GM12873 (cell line): ENCODE measurements at regions not wholly inside any gene's neighbourhood (a gene's known extent, or its start where the extent isn't known, plus 50 kb on each side); places are given as distances from the start of the nearest gene placed in this dataset.

Experiments
- TF ChIP-seq, protein P1 (sequence below): IDR thresholded peaks from 2 replicates; pipeline ENCODE4 v1.5.1; 2012; ENCODE audit warnings: low read depth, mild to moderate bottlenecking, moderate library complexity, low read length, control low read depth; ENCODE audit not compliant: insufficient read depth; ENCODE audit errors: missing control alignments

- TF ChIP-seq, protein P1, sequence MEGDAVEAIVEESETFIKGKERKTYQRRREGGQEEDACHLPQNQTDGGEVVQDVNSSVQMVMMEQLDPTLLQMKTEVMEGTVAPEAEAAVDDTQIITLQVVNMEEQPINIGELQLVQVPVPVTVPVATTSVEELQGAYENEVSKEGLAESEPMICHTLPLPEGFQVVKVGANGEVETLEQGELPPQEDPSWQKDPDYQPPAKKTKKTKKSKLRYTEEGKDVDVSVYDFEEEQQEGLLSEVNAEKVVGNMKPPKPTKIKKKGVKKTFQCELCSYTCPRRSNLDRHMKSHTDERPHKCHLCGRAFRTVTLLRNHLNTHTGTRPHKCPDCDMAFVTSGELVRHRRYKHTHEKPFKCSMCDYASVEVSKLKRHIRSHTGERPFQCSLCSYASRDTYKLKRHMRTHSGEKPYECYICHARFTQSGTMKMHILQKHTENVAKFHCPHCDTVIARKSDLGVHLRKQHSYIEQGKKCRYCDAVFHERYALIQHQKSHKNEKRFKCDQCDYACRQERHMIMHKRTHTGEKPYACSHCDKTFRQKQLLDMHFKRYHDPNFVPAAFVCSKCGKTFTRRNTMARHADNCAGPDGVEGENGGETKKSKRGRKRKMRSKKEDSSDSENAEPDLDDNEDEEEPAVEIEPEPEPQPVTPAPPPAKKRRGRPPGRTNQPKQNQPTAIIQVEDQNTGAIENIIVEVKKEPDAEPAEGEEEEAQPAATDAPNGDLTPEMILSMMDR = no peak
Observed at GRCh38 chr13:40082639-40083038, 427.2 kb downstream of the COG6 start.

DNA sequence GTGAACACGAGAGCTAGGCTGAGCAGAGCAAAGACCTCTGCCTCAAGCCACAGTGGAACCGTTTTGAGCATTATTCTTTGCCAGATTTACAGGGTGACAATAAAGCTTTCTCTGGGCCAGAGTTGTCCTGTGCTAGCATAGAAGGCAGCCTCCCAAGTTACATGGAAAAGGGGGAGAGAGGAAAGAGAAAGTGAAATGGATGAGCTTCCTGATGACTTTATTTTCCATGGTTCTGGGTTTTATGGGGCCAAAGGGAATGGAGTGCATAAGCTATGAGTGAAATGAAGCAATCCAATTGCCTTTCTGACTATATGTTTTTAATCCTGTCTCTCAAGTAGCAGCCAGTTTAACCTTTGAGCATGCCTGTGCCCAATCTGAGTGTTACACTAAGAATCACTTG is 428.4 kb downstream of the COG6 start:
- TF ChIP-seq, protein P1 = no peak

GRCh38 chr13:40084934-40085333 is 429.5 kb downstream of the COG6 start:
- TF ChIP-seq, protein P1 = no peak

- TF ChIP-seq, protein P1 = no peak
Observed at GRCh38 chr13:40087091-40088002, 431.9 kb downstream of the COG6 start.

GRCh38 chr13:40094056-40094455 is 438.6 kb downstream of the COG6 start:
- TF ChIP-seq, protein P1 = no peak

GRCh38 chr13:40095695-40096356 is 440.4 kb downstream of the COG6 start:
- TF ChIP-seq, protein P1 = no peak

- TF ChIP-seq, protein P1 = no peak
Observed at GRCh38 chr13:40096357-40096901, 441.0 kb downstream of the COG6 start.
